ENCODE measurements at regions not wholly inside any gene's neighbourhood (a gene's known extent, or its start where the extent isn't known, plus 50 kb on each side); places are given as distances from the start of the nearest gene placed in this dataset.

DNA sequence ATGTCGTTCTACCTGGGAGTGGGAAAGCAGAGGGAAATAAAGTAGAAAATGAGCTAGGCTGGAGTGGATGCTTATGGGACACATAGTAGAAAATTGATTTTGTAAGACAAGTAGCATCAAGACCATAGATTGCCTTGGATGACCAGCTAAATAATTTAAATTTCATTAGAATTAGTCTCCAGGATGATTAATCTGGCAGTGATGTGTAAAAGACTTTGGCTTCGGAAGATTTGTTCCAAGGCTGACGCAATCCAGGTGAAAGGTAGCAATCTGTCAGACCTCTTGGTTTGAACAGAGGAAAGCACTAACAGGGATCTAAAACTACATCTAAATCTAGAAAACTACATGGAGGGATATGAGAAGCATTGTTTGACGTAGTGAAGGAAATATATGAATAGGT lies 236.5 kb downstream of the ARL4A start:
- TF ChIP-seq BACH2 (CRISPR knock-in tag; IDR thresholded peaks at IDR 0.05; ENCODE audit: borderline replicate concordance) (no peak), RARB (CRISPR knock-in tag; IDR thresholded peaks at IDR 0.05) (no peak), OSR1 (CRISPR knock-in tag; IDR thresholded peaks at IDR 0.05) (no peak), ZNF565 (CRISPR knock-in tag; conservative IDR thresholded peaks at IDR 0.05; ENCODE audit: low read depth) (no peak), TCF4 (CRISPR knock-in tag; IDR thresholded peaks at IDR 0.05; ENCODE audit: borderline replicate concordance) (no peak), GLIS3 (CRISPR knock-in tag; IDR thresholded peaks at IDR 0.05) (no peak), ZNF70 (CRISPR knock-in tag; IDR thresholded peaks at IDR 0.05) (no peak), TOX (CRISPR knock-in tag; IDR thresholded peaks at IDR 0.05; ENCODE audit: borderline replicate concordance) (no peak), ZNF8 (CRISPR knock-in tag; IDR thresholded peaks at IDR 0.05) (no peak), ZFP30 (CRISPR knock-in tag; IDR thresholded peaks at IDR 0.05) (no peak)

Data from SK-N-SH treated with all-trans-retinoic acid at 6 μM for 48 hours (cell line).